ENCODE measurements at regions not wholly inside any gene's neighbourhood (a gene's known extent, or its start where the extent isn't known, plus 50 kb on each side); places are given as distances from the start of the nearest gene placed in this dataset.
A peak's percentile ranks its signal among the peaks of the same experiment; 100 is the strongest.

- no peak for TF ChIP-seq CTCF (conservative IDR thresholded peaks at IDR 0.05; ENCODE audit: control insufficient read depth, insufficient read depth, low read depth, low read length)
- no peak overlapping the region for H3K4me3 ChIP-seq (ENCODE audit: control insufficient read depth, low read depth, low read length)
- DNase-seq (ENCODE audit: low read depth) = no peak
These were observed 50.7 kb upstream of the ACOT11 start for GRCh38 chr1:54497338-54497737.

DNA sequence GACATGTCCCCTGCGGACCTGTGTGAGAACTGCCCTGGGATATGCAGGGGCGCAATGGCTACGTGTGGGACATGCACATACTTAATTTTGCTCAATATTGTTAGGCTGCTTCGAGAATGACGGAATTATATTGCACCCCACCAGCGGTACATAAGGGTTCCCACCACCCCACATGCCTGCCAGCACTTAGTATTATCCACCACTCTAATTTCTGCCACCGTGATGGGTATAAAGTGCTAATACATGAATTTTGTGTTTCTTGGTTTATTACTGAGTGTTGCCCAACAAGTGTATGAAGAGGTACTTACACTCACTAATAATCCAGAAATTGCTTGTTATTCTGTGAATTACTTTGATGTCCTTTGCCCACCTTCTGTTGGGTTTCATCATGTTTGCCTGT, 52.1 kb upstream of the ACOT11 start:
- H3K4me3 ChIP-seq (ENCODE audit: control insufficient read depth, low read depth, low read length) = no peak overlapping the region
- no peak for TF ChIP-seq CTCF (conservative IDR thresholded peaks at IDR 0.05; ENCODE audit: control insufficient read depth, insufficient read depth, low read depth, low read length)
- DNase-seq (ENCODE audit: low read depth) = no peak

DNA sequence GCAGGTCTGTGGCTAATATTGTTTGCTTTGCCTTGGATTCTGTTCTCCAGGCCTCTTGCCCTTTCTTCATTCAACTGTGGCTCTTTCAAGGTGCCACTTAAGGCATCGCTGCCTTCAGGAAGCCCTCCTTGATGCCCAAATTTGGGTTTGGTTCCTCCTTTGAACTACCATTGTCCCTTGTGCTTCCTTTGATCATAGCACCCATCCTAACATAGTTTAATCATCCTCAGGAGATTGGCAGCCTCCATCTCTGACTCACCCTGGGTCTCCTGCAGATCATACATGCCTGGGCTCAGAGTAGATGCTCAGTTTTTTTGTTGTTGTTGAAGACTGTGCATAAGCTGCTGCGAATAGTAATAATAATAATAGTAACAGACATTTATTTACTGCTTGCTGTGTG, 54.4 kb upstream of the ACOT11 start:
- DNase-seq (ENCODE audit: low read depth) = peak; percentile 27
- TF ChIP-seq CTCF (conservative IDR thresholded peaks at IDR 0.05; ENCODE audit: control insufficient read depth, insufficient read depth, low read depth, low read length) = no peak
- no peak overlapping the region for H3K4me3 ChIP-seq (ENCODE audit: control insufficient read depth, low read depth, low read length)

DNA sequence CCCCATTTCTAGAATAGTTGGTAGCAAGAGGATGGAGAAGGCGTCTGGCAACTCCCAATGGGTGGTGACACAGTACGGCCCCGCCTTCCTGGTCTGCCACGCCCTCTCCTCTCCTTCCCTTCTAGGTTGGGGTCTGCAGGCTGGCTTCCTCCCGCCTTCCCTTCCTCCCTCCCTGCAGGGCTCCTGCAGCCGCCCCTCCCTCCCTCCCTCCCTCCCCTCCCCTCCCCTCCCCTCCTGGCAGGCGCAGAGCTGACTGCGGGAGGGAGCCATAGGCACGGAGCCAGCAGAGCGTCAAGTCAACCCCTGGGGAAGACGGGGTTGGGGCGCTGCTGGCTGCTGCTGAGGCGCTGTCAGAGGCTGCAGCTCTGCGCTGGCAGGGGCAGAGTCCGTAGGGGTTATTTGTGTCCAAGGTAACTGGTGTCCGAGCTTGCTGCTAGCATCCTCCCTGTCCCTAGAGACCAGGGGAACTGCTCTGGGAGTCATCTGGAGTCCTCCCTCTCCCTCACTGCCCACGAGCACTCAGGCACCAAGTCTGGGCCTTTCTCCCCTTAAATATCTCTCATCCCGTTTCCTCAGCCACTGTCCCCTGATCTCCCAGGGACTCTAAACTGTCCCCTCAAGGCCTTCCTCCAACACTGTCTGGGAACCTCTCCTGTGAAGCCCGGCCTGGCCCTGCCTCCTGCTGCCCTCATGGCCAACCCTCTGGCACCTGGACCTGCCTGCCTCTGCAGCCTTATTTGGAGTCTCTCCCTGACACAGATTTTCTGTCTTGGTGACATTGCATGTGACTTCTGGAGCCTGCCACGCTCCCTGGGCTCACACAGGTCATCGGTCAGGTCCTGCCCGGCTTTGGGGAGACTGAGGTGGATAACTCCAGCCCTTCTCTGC, 57.4 kb upstream of the ACOT11 start:
- no peak overlapping the region for H3K4me3 ChIP-seq (ENCODE audit: control insufficient read depth, low read depth, low read length)

GRCh38 chr1:54489627-54490250, 58.3 kb upstream of the ACOT11 start:
- no peak for DNase-seq (ENCODE audit: low read depth)
- TF ChIP-seq CTCF (conservative IDR thresholded peaks at IDR 0.05; ENCODE audit: control insufficient read depth, insufficient read depth, low read depth, low read length) = no peak
- no peak overlapping the region for H3K4me3 ChIP-seq (ENCODE audit: control insufficient read depth, low read depth, low read length)

More for the DNA sequence above, 57.4 kb upstream of the ACOT11 start:
- DNase-seq (ENCODE audit: low read depth) = no peak
- no peak for TF ChIP-seq CTCF (conservative IDR thresholded peaks at IDR 0.05; ENCODE audit: control insufficient read depth, insufficient read depth, low read depth, low read length)

DNA sequence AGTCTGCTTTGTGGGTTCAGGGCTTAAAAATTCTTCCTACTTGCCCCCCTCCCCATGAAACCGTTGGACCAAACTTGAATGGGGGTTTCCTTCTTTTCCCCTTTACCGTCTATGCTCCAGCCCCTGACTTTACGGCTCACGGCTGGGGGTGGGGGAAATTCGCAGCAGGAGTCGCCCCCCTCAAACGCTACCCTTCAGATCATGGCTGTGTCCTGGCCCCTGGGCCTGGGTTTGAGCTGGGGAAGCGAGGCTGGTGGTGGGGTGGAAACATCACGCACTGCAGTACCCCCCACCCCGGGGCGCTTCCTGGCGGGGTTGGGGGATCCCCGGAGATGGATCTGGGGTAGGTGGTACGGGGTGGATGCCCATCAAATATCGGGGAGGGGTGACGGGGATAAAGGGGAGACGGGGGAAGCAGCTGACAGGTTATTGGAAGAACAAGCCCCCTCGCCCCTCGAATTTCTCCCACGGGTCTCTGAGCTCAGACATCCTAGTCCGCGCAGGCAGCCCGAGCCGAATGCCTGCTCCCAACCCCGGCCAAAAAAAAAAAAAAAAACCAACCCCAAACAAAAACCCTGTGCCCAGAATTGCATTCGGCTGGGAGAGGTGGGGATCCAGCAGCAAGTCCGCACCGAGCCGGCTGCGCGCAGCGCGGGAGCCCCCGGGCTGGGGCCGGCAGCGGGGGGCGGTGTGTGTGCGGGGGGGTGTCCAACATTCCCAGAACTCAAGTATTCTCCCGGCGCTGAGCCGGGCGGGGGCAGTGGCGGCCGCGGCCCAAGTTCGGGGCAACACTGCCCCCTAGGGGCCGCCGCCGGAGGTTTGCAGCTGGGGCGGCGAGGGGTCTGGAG, 59.0 kb upstream of the ACOT11 start:
- H3K4me3 ChIP-seq (ENCODE audit: control insufficient read depth, low read depth, low read length) = peak overlapping the region; percentile 61
- peak; percentile 63 for TF ChIP-seq CTCF (conservative IDR thresholded peaks at IDR 0.05; ENCODE audit: control insufficient read depth, insufficient read depth, low read depth, low read length)
- peak; percentile 46 for DNase-seq (ENCODE audit: low read depth)

Measured in fibroblast of mammary gland (primary cell).